IMR-90 (cell line): ENCODE measurements at regions not wholly inside any gene's neighbourhood (a gene's known extent, or its start where the extent isn't known, plus 50 kb on each side); places are given as distances from the start of the nearest gene placed in this dataset.

ENCODE experiments used
- ATAC-seq: fragments of 200-7000 bp; cut with Tn5 transposase; 2 replicates; pipeline ENCODE4 v1.9.1; 2020; ENCODE audit warnings: low read depth, mild to moderate bottlenecking, moderate library complexity
- BruUV-seq: library from RNA; stranded (reverse); fragments of 400-500 nt; replicated peaks from 2 replicates; lab custom pipeline; 2021; lab: Mats Ljungman, UMichigan
- CTCF ChIA-PET: fragments of 300-600 bp; formaldehyde crosslinking; extraction: SDS; loops from one replicate; lab custom pipeline; 2021; ENCODE audit warnings: antibody characterized with exemption; lab: Yijun Ruan, JAX
- POLR2A ChIA-PET: fragments of 300-600 bp; sonication (Branson Sonifier 250); formaldehyde crosslinking; loops from one replicate; lab custom pipeline; 2022; ENCODE audit warnings: antibody characterized with exemption; ENCODE audit not compliant: unreplicated experiment; lab: Charles Lee
- DNase-seq: peaks from one replicate; pipeline ENCODE4 v3.0.0; 2013
- H2AFZ ChIP-seq: replicated peaks from 2 replicates; pipeline ENCODE3; 2013; ENCODE audit warnings: low read length, mild to moderate bottlenecking; ENCODE audit not compliant: poor library complexity
- H2AK5ac ChIP-seq: 2 replicates; pipeline ENCODE4 v1.6.1; 2013; ENCODE audit warnings: low read depth, low read length, inconsistent platforms
- H2AK9ac ChIP-seq: replicated peaks from 2 replicates; pipeline ENCODE3; 2013; ENCODE audit warnings: mild to moderate bottlenecking, low read depth, low read length, moderate library complexity; ENCODE audit not compliant: poor library complexity
- H2BK120ac ChIP-seq: 2 replicates; pipeline ENCODE4 v1.6.1; 2013; ENCODE audit warnings: low read depth, low read length, inconsistent platforms
- H2BK15ac ChIP-seq: 3 replicates; pipeline ENCODE4 v1.6.1; 2013; ENCODE audit warnings: low read depth, low read length, inconsistent platforms
- H2BK20ac ChIP-seq: 2 replicates; pipeline ENCODE4 v1.6.1; 2013; ENCODE audit warnings: low read depth, mild to moderate bottlenecking, inconsistent platforms, low read length, moderate library complexity
- H2BK5ac ChIP-seq: 2 replicates; pipeline ENCODE4 v1.6.1; 2013; ENCODE audit warnings: mild to moderate bottlenecking, low read depth, low read length, inconsistent platforms; ENCODE audit not compliant: poor library complexity, severe bottlenecking
- H3K14ac ChIP-seq: replicated peaks from 2 replicates; pipeline ENCODE4 v1.6.1; 2013; ENCODE audit warnings: low read depth, low read length, inconsistent platforms
- H3K18ac ChIP-seq: 2 replicates; pipeline ENCODE4 v1.6.1; 2013; ENCODE audit warnings: low read depth, low read length, control low read depth
- H3K23ac ChIP-seq: 2 replicates; pipeline ENCODE4 v1.6.1; 2013; ENCODE audit warnings: low read depth, low read length, inconsistent platforms
- H3K27ac ChIP-seq: 2 replicates; pipeline ENCODE4 v1.5.1; 2013; ENCODE audit warnings: mild to moderate bottlenecking, control low read depth, low read length; ENCODE audit not compliant: insufficient read depth
- H3K27me3 ChIP-seq: 2 replicates; pipeline ENCODE4 v1.6.1; 2013; ENCODE audit warnings: low read length; ENCODE audit not compliant: control insufficient read depth, insufficient read depth
- H3K36me3 ChIP-seq: 2 replicates; pipeline ENCODE4 v1.6.1; 2013; ENCODE audit warnings: low read length, mixed read lengths; ENCODE audit not compliant: control insufficient read depth, insufficient read depth
- H3K4ac ChIP-seq: 2 replicates; pipeline ENCODE4 v1.6.1; 2013; ENCODE audit warnings: low read depth, low read length, inconsistent platforms
- H3K4me1 ChIP-seq: 2 replicates; pipeline ENCODE4 v1.6.1; 2013; ENCODE audit warnings: low read length, mixed read lengths; ENCODE audit not compliant: control insufficient read depth, insufficient read depth
- H3K4me2 ChIP-seq: 2 replicates; pipeline ENCODE4 v1.6.1; 2013; ENCODE audit warnings: low read depth, mild to moderate bottlenecking, control low read depth, low read length, moderate library complexity
- H3K4me3 ChIP-seq: 2 replicates; pipeline ENCODE4 v1.5.1; 2013; ENCODE audit warnings: low read depth, mild to moderate bottlenecking, control low read depth, low read length, moderate library complexity; ENCODE audit not compliant: insufficient read depth
- H3K56ac ChIP-seq: 2 replicates; pipeline ENCODE4 v1.6.1; 2013; ENCODE audit warnings: low read length, inconsistent platforms; ENCODE audit not compliant: insufficient read depth; ENCODE audit errors: extremely low read depth
- H3K79me1 ChIP-seq, 2 experiments: 2 replicates each; pipeline ENCODE4 v1.6.1; 2013; ENCODE audit warnings: low read length in 2 of 2, inconsistent platforms in 1 of 2, low read depth in 1 of 2
- H3K9ac ChIP-seq: 2 replicates; pipeline ENCODE4 v1.6.1; 2013; ENCODE audit warnings: low read depth, low read length, control low read depth
- H3K9me1 ChIP-seq: 2 replicates; pipeline ENCODE4 v1.6.1; 2013; ENCODE audit warnings: low read length, inconsistent platforms; ENCODE audit not compliant: insufficient read depth
- H3K9me3 ChIP-seq: 2 replicates; pipeline ENCODE4 v1.6.1; 2013; ENCODE audit warnings: low read length; ENCODE audit not compliant: control insufficient read depth, insufficient read depth
- H4K20me1 ChIP-seq: 2 replicates; pipeline ENCODE4 v1.6.1; 2013; ENCODE audit warnings: low read length, inconsistent platforms; ENCODE audit not compliant: insufficient read depth
- H4K5ac ChIP-seq: 2 replicates; pipeline ENCODE4 v1.6.1; 2013; ENCODE audit warnings: mild to moderate bottlenecking, low read depth, low read length, control low read depth
- H4K8ac ChIP-seq, 2 experiments: 2 replicates each; pipeline ENCODE4 v1.6.1; 2013; ENCODE audit warnings: low read depth in 2 of 2, low read length in 2 of 2, control low read depth in 1 of 2, inconsistent platforms in 1 of 2
- H4K91ac ChIP-seq: 2 replicates; pipeline ENCODE4 v1.6.1; 2013; ENCODE audit warnings: low read depth, low read length, inconsistent platforms; ENCODE audit not compliant: insufficient read depth
- BHLHE40 ChIP-seq: fragments of 150-350 bp; IDR thresholded peaks from 2 replicates; pipeline ENCODE4 v1.6.1; 2016; ENCODE audit warnings: mild to moderate bottlenecking, low read depth, low read length
- CEBPB ChIP-seq: IDR thresholded peaks from 2 replicates; pipeline ENCODE4 v1.6.1; 2012; ENCODE audit warnings: low read depth, low read length, improper control_type of control experiment
- MAFK ChIP-seq: IDR thresholded peaks from 2 replicates; pipeline ENCODE4 v1.6.1; 2012; ENCODE audit warnings: low read depth, low read length, improper control_type of control experiment
- MXI1 ChIP-seq: IDR thresholded peaks from 2 replicates; pipeline ENCODE4 v1.6.1; 2012; ENCODE audit warnings: low read depth, mild to moderate bottlenecking, low read length, moderate library complexity, borderline replicate concordance
- WGBS, 2 experiments: methylation state at CpG; one replicate each; pipeline versions ENCODE4 v1.1.5 to v1.1.7; 2013; ENCODE audit warnings: missing lambda C conversion rate in 2 of 2; ENCODE audit not compliant: insufficient read length in 1 of 2; ENCODE audit errors: extremely low coverage in 2 of 2; 5-methylcytosine and 5-hydroxymethylcytosine counted together
- dilution Hi-C: fragments of 300-500 bp; cut with HindIII; formaldehyde crosslinking; loops from one replicate; pipeline ENCODE4 v1.14.3; 2018; ENCODE audit warnings: low sequenced_read_pairs; ENCODE audit not compliant: unreplicated experiment
- in situ Hi-C: fragments of 300-500 bp; cut with MboI; formaldehyde crosslinking; loops from 3 replicates; pipeline ENCODE4 v1.14.3; 2019; ENCODE audit warnings: low sequenced_read_pairs, inconsistent platforms, mixed read lengths
- intact Hi-C: fragments of 100-400 bp; cut with micrococcal nuclease; formaldehyde crosslinking; loops from 2 replicates; pipeline ENCODE4 v1.10.0; 2022
- TF ChIP-seq, protein P1 (sequence below): fragments of 150-350 bp; IDR thresholded peaks from 2 replicates; pipeline ENCODE4 v1.6.1; 2016; ENCODE audit warnings: low read depth, mild to moderate bottlenecking, low read length, moderate library complexity, borderline replicate concordance

DNA sequence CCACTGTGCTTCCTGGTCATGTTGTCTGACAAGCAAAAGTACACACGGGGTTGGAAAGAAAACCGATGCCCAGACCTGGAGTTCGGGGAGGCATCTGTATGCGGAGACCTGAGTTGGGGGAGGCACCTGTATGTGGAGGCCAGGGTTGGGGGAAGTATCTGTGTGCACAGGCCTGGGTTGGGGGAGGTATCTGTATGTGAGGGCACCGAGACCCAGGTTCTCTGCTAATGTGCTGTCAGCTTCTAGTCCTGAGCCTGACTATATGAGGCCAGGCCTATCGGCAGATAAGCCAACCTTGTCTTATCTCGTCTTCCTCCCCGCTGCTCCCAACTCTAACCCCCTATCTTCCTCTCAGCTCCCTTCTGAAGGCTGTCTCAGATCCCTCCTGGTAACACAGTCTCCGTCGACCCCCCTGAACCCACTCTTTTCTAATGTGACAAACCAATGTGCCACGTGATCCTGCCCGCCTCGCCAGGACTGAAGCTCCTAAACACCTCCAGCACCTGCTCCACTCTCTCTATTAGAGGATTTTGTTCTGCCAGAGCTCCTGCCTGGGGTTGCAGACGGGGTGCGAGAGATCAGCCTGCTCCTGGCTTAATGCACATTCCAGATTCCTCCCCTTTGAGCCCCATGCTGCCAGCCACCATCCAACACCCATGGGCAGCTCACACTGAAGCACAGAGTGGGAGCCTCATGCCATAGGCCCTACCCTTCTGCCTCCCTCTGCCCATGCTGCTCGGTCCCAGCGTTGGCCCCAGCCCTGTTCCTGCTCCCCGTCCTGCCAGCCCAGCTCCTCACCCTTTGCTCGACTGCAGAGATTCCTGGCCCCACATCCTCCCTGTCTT, 188.4 kb downstream of the SH3BP4 start:
- in situ Hi-C loops (loop anchor here (5.0 to 10.0 kb wide), 2 partner anchors 535 to 607 kb away; no protein-coding TSS in a partner anchor), dilution Hi-C loops (loop anchor here (25.0 kb wide), 1 partner anchor 597 kb away; no protein-coding TSS in a partner anchor), intact Hi-C loops (loop anchor here (5.0 kb wide), 1 partner anchor 122 kb away; no protein-coding TSS in a partner anchor)
- no peak overlapping the region for H4K5ac ChIP-seq
- H3K4me2 ChIP-seq = no peak overlapping the region
- H3K23ac ChIP-seq = no peak overlapping the region
- H3K27me3 ChIP-seq = peaks cover 41% of the 10 kb centered on the region
- no peaks in the 10 kb centered on the region for H3K4me1 ChIP-seq
- no peak overlapping the region for H3K14ac ChIP-seq
- H2AK9ac ChIP-seq = no peak overlapping the region
- ATAC-seq (no peak), DNase-seq (no peak)
- H4K8ac ChIP-seq = no peak overlapping the region
- no peak overlapping the region for H2AFZ ChIP-seq
- no peak overlapping the region for H2BK15ac ChIP-seq
- H2BK120ac ChIP-seq = no peak overlapping the region
- TF ChIP-seq BHLHE40 = no peak
- TF ChIP-seq CEBPB = no peak
- TF ChIP-seq MXI1 = no peak
- TF ChIP-seq, protein P1, sequence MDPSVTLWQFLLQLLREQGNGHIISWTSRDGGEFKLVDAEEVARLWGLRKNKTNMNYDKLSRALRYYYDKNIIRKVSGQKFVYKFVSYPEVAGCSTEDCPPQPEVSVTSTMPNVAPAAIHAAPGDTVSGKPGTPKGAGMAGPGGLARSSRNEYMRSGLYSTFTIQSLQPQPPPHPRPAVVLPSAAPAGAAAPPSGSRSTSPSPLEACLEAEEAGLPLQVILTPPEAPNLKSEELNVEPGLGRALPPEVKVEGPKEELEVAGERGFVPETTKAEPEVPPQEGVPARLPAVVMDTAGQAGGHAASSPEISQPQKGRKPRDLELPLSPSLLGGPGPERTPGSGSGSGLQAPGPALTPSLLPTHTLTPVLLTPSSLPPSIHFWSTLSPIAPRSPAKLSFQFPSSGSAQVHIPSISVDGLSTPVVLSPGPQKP = no peak
- no peak for TF ChIP-seq MAFK
- H2AK5ac ChIP-seq = no peak overlapping the region
- CTCF ChIA-PET = no interaction called here
- no TSS peak for BruUV-seq
- H3K9me3 ChIP-seq = no peaks in the 10 kb centered on the region
- no peak overlapping the region for H2BK5ac ChIP-seq
- no peaks in the 10 kb centered on the region for H3K9me1 ChIP-seq
- H3K18ac ChIP-seq = no peak overlapping the region
- no peak overlapping the region for H3K9ac ChIP-seq
- H2BK20ac ChIP-seq = no peak overlapping the region
- no peak overlapping the region for H3K27ac ChIP-seq
- no peaks in the 10 kb centered on the region for H3K79me1 ChIP-seq
- H3K4me3 ChIP-seq = no peak overlapping the region
- H3K4ac ChIP-seq = no peak overlapping the region
- H3K36me3 ChIP-seq = no peaks in the 10 kb centered on the region
- H4K20me1 ChIP-seq = no peaks in the 10 kb centered on the region
- H4K91ac ChIP-seq = no peak overlapping the region
- WGBS, 2 experiments = 78% methylated on average over 11 of the region's 19 CpGs; no CpG with 5 or more reads in 1 of the 2 experiments
- POLR2A ChIA-PET = no interaction called here
- no peak overlapping the region for H3K56ac ChIP-seq
